Panc1 (cell line): ENCODE measurements at regions not wholly inside any gene's neighbourhood (a gene's known extent, or its start where the extent isn't known, plus 50 kb on each side); places are given as distances from the start of the nearest gene placed in this dataset.

ENCODE experiments used
- POLR2AphosphoS5 ChIP-seq: IDR thresholded peaks from 2 replicates; pipeline ENCODE4 v1.6.1; 2012; ENCODE audit warnings: mild to moderate bottlenecking, low read depth, low read length, moderate library complexity
- TF ChIP-seq, protein P1 (sequence below): fragments of 450-650 bp; IDR thresholded peaks from 2 replicates; pipeline ENCODE4 v1.5.1; 2017; ENCODE audit warnings: mild to moderate bottlenecking

- no peak for TF ChIP-seq POLR2AphosphoS5
- TF ChIP-seq, protein P1, sequence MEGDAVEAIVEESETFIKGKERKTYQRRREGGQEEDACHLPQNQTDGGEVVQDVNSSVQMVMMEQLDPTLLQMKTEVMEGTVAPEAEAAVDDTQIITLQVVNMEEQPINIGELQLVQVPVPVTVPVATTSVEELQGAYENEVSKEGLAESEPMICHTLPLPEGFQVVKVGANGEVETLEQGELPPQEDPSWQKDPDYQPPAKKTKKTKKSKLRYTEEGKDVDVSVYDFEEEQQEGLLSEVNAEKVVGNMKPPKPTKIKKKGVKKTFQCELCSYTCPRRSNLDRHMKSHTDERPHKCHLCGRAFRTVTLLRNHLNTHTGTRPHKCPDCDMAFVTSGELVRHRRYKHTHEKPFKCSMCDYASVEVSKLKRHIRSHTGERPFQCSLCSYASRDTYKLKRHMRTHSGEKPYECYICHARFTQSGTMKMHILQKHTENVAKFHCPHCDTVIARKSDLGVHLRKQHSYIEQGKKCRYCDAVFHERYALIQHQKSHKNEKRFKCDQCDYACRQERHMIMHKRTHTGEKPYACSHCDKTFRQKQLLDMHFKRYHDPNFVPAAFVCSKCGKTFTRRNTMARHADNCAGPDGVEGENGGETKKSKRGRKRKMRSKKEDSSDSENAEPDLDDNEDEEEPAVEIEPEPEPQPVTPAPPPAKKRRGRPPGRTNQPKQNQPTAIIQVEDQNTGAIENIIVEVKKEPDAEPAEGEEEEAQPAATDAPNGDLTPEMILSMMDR = no peak
Measured at GRCh38 chr3:78004571-78004970, 964.7 kb downstream of the ROBO2 start.
